WTC11 (cell line): ENCODE measurements at regions not wholly inside any gene's neighbourhood (a gene's known extent, or its start where the extent isn't known, plus 50 kb on each side); places are given as distances from the start of the nearest gene placed in this dataset.

Experiments used
- ATAC-seq: fragments of 200-7000 bp; cut with Tn5 transposase; 2 replicates; pipeline ENCODE4 v1.10.0; 2021; ENCODE audit warnings: mild to moderate bottlenecking, moderate library complexity
- CTCF ChIA-PET: fragments of 300-600 bp; sonication (Branson Sonifier 250); formaldehyde crosslinking; loops from one replicate; lab custom pipeline; 2021; ENCODE audit warnings: antibody characterized with exemption; lab: Charles Lee
- POLR2A ChIA-PET: fragments of 350-600 bp; sonication (Branson Sonifier 250); formaldehyde crosslinking; loops from one replicate; lab custom pipeline; 2021; ENCODE audit warnings: antibody characterized with exemption; lab: Charles Lee
- DNase-seq: peaks from one replicate; pipeline ENCODE4 v3.0.0; 2021; ENCODE audit warnings: low spot score
- H3K27ac Mint-ChIP-seq: 2 replicates; pipeline ENCODE4 v1.8.0; 2021; ENCODE audit warnings: mixed read lengths
- H3K27me3 Mint-ChIP-seq: 2 replicates; pipeline ENCODE4 v1.8.0; 2021; ENCODE audit warnings: low read depth, mild to moderate bottlenecking, moderate library complexity, mixed read lengths
- H3K36me3 Mint-ChIP-seq: 2 replicates; pipeline ENCODE4 v1.8.0; 2021; ENCODE audit warnings: mixed read lengths
- H3K4me1 Mint-ChIP-seq: 2 replicates; pipeline ENCODE4 v1.8.0; 2022; ENCODE audit warnings: mixed read lengths
- H3K4me3 Mint-ChIP-seq: 2 replicates; pipeline ENCODE4 v1.8.0; 2021; ENCODE audit warnings: mild to moderate bottlenecking, moderate library complexity, mixed read lengths
- H3K9me3 Mint-ChIP-seq: 2 replicates; pipeline ENCODE4 v1.8.0; 2021; ENCODE audit warnings: mixed read lengths
- ARID4B ChIP-seq: sonication (generic); formaldehyde crosslinking; IDR thresholded peaks from 2 replicates; pipeline ENCODE4 v1.8.0; 2023; ENCODE audit warnings: missing genetic modification reagents, mild to moderate bottlenecking, borderline replicate concordance
- E2F4 ChIP-seq: sonication (generic); formaldehyde crosslinking; IDR thresholded peaks from 2 replicates; pipeline ENCODE4 v1.8.1; 2022; ENCODE audit warnings: low read depth, mild to moderate bottlenecking, moderate library complexity, missing genetic modification reagents, borderline replicate concordance
- ELF4 ChIP-seq: sonication (generic); formaldehyde crosslinking; IDR thresholded peaks from 2 replicates; pipeline ENCODE4 v1.8.1; 2022; ENCODE audit warnings: low read depth, mild to moderate bottlenecking, moderate library complexity, missing genetic modification reagents
- EMX1 ChIP-seq: fragments of 250-450 bp; sonication (Bioruptor Pico); IDR thresholded peaks from 2 replicates; pipeline ENCODE4 v1.8.0; 2021; ENCODE audit warnings: mild to moderate bottlenecking
- FOXJ3 ChIP-seq: sonication (generic); formaldehyde crosslinking; IDR thresholded peaks from 2 replicates; pipeline ENCODE4 v1.9.0; 2021; ENCODE audit warnings: missing genetic modification reagents, mild to moderate bottlenecking, borderline replicate concordance
- FOXP4 ChIP-seq: sonication (generic); formaldehyde crosslinking; IDR thresholded peaks from 2 replicates; pipeline ENCODE4 v1.8.0; 2022; ENCODE audit warnings: mild to moderate bottlenecking, missing genetic modification reagents
- HMGA2 ChIP-seq: fragments of 250-450 bp; sonication (Bioruptor Pico); IDR thresholded peaks from 2 replicates; pipeline ENCODE4 v1.4.0; 2021; ENCODE audit warnings: mild to moderate bottlenecking, moderate library complexity
- MYBL2 ChIP-seq: sonication (generic); formaldehyde crosslinking; IDR thresholded peaks from 2 replicates; pipeline ENCODE4 v1.8.1; 2023; ENCODE audit warnings: mild to moderate bottlenecking, moderate library complexity, missing genetic modification reagents
- NFE2L1 ChIP-seq: sonication (generic); formaldehyde crosslinking; IDR thresholded peaks from 2 replicates; pipeline ENCODE4 v1.8.1; 2023; ENCODE audit warnings: missing genetic modification reagents
- PRDM15 ChIP-seq: sonication (generic); formaldehyde crosslinking; IDR thresholded peaks from 2 replicates; pipeline ENCODE4 v1.8.0; 2022; ENCODE audit warnings: missing genetic modification reagents
- PRRX2 ChIP-seq: fragments of 250-450 bp; sonication (Bioruptor Pico); IDR thresholded peaks from 2 replicates; pipeline ENCODE4 v1.8.0; 2021; ENCODE audit warnings: mild to moderate bottlenecking
- SOX15 ChIP-seq: fragments of 250-450 bp; sonication (Bioruptor Pico); IDR thresholded peaks from 2 replicates; pipeline ENCODE4 v1.9.0; 2021; ENCODE audit warnings: mild to moderate bottlenecking
- SP1 ChIP-seq: sonication (generic); formaldehyde crosslinking; conservative IDR thresholded peaks from 2 replicates; pipeline ENCODE4 v1.8.1; 2022; ENCODE audit warnings: missing genetic modification reagents
- TEAD4 ChIP-seq: sonication (generic); formaldehyde crosslinking; IDR thresholded peaks from 2 replicates; pipeline ENCODE4 v1.8.0; 2022; ENCODE audit warnings: mild to moderate bottlenecking, missing genetic modification reagents
- USF1 ChIP-seq: sonication (generic); formaldehyde crosslinking; IDR thresholded peaks from 2 replicates; pipeline ENCODE4 v1.8.0; 2022; ENCODE audit warnings: mild to moderate bottlenecking, missing genetic modification reagents
- USF2 ChIP-seq: sonication (generic); formaldehyde crosslinking; IDR thresholded peaks from 2 replicates; pipeline ENCODE4 v1.8.1; 2023; ENCODE audit warnings: mild to moderate bottlenecking, missing genetic modification reagents, moderate library complexity
- ZNF219 ChIP-seq: sonication (generic); formaldehyde crosslinking; IDR thresholded peaks from 2 replicates; pipeline ENCODE4 v1.8.0; 2023; ENCODE audit warnings: missing genetic modification reagents, mild to moderate bottlenecking, borderline replicate concordance

- TF ChIP-seq PRDM15 (CRISPR knock-in tag) (no peak), EMX1 (no peak)
- TF ChIP-seq, all 79 proteins: peak for 0
Observed at GRCh38 chr4:176885224-176885623, 92.5 kb upstream of the VEGFC start (continued).

- no peaks in the 10 kb centered on the region for H3K36me3 Mint-ChIP-seq
- no peak overlapping the region for H3K4me3 Mint-ChIP-seq
- H3K27me3 Mint-ChIP-seq, result no peaks in the 10 kb centered on the region
- ATAC-seq (no peak), DNase-seq (no peak)
- TF ChIP-seq FOXJ3 (CRISPR knock-in tag) (no peak), ZNF219 (no peak), HMGA2 (CRISPR knock-in tag) (no peak), NFE2L1 (no peak), SP1 (no peak), TEAD4 (CRISPR knock-in tag) (no peak), SOX15 (CRISPR knock-in tag) (no peak), USF2 (CRISPR knock-in tag) (no peak), ELF4 (no peak), FOXP4 (CRISPR knock-in tag) (no peak), PRRX2 (CRISPR knock-in tag) (no peak), USF1 (CRISPR knock-in tag) (no peak), MYBL2 (no peak), ARID4B (no peak), E2F4 (CRISPR knock-in tag) (no peak)
- ChIA-PET CTCF (interaction anchor here (0.7 kb wide), 1 partner anchor 161 kb away, joined by 3 read pairs; no protein-coding TSS in a partner anchor), POLR2A (no interaction called here)
- H3K9me3 Mint-ChIP-seq, result no peaks in the 10 kb centered on the region
- no peaks in the 10 kb centered on the region for H3K4me1 Mint-ChIP-seq
- no peak overlapping the region for H3K27ac Mint-ChIP-seq
Observed at GRCh38 chr4:176886135-176886534, 93.4 kb upstream of the VEGFC start.
